ENCODE measurements at regions not wholly inside any gene's neighbourhood (a gene's known extent, or its start where the extent isn't known, plus 50 kb on each side); places are given as distances from the start of the nearest gene placed in this dataset.

- Histone ChIP-seq H3K4me1 (peaks cover 7% of the 10 kb centered on the region), H3K9me3 (no peaks in the 10 kb centered on the region), H3K27me3 (ENCODE audit: low read depth) (no peaks in the 10 kb centered on the region), H3K27ac (peak overlapping the region; percentile 67), H3K4me3 (no peak overlapping the region), H3K36me3 (no peaks in the 10 kb centered on the region)
- ATAC-seq (peak; percentile 59 to 66), DNase-seq (no peak)
- TF ChIP-seq, protein P1, sequence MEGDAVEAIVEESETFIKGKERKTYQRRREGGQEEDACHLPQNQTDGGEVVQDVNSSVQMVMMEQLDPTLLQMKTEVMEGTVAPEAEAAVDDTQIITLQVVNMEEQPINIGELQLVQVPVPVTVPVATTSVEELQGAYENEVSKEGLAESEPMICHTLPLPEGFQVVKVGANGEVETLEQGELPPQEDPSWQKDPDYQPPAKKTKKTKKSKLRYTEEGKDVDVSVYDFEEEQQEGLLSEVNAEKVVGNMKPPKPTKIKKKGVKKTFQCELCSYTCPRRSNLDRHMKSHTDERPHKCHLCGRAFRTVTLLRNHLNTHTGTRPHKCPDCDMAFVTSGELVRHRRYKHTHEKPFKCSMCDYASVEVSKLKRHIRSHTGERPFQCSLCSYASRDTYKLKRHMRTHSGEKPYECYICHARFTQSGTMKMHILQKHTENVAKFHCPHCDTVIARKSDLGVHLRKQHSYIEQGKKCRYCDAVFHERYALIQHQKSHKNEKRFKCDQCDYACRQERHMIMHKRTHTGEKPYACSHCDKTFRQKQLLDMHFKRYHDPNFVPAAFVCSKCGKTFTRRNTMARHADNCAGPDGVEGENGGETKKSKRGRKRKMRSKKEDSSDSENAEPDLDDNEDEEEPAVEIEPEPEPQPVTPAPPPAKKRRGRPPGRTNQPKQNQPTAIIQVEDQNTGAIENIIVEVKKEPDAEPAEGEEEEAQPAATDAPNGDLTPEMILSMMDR (IDR thresholded peaks at IDR 0.05) = no peak
- intact Hi-C loops (cut with DNase I) = no loop called here
These were observed 114.9 kb upstream of the TEX13D start for GRCh38 chrX:124217304-124218251.

GRCh38 chrX:124223524-124223923 lies 108.9 kb upstream of the TEX13D start:
- Histone ChIP-seq H3K36me3 (no peaks in the 10 kb centered on the region), H3K27me3 (ENCODE audit: low read depth) (no peaks in the 10 kb centered on the region), H3K27ac (no peak overlapping the region), H3K4me1 (no peaks in the 10 kb centered on the region), H3K9me3 (no peaks in the 10 kb centered on the region), H3K4me3 (no peak overlapping the region)
- ATAC-seq = no peak
- DNase-seq = no peak
- intact Hi-C loops (cut with DNase I) = no loop called here
- TF ChIP-seq, protein P1 (IDR thresholded peaks at IDR 0.05) = no peak

DNA sequence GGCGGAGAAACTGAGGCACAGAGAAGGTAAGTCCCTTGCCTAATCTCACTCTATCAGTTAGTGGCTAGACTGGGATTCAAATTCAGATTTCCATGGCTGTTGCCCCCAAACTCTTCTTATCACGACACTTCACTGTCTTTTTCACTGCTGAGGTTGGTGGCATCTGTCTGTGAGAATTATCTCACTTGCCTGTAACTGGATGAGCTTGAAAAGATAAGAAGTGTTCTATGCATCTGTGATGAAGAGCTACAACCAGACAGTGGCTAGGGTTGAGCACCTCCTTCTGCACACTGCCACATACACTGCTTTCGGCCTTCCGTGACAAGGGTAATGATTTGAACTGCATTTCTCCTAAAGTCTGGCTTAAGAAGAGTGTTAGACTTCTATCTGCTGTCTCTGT lies 107.9 kb upstream of the TEX13D start:
- no peaks in the 10 kb centered on the region for H3K9me3 ChIP-seq
- no peak for DNase-seq
- no peaks in the 10 kb centered on the region for H3K4me1 ChIP-seq
- TF ChIP-seq, protein P1 (IDR thresholded peaks at IDR 0.05) = no peak
- H3K27me3 ChIP-seq (ENCODE audit: low read depth) = no peaks in the 10 kb centered on the region
- H3K4me3 ChIP-seq = no peak overlapping the region
- no peak for ATAC-seq
- H3K27ac ChIP-seq = no peak overlapping the region
- intact Hi-C loops (cut with DNase I) = no loop called here
- H3K36me3 ChIP-seq = no peaks in the 10 kb centered on the region

DNA sequence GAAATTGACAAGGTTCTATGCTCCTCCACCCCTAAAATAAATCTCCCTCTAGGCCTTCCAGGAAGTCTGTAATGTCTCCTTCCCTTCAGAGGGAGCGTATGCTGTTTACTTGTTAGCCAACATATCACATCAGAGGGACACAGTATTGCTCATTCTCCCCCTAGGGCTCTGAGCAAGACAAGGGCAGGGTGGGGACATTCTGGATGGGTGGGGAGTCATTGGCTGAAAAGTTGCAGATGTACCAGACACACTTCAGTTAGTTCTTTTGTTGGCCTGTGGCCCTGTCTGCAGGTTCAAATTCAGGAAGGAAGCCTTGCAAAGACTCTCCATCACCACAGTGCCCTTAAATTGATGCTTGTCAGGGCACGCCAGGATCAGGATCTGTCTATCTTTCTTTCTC lies 106.3 kb upstream of the TEX13D start:
- intact Hi-C loops (cut with DNase I) = no loop called here
- DNase-seq (no peak), ATAC-seq (no peak)
- H3K4me1 ChIP-seq = no peaks in the 10 kb centered on the region
- no peak overlapping the region for H3K4me3 ChIP-seq
- no peaks in the 10 kb centered on the region for H3K9me3 ChIP-seq
- no peak overlapping the region for H3K27ac ChIP-seq
- no peaks in the 10 kb centered on the region for H3K36me3 ChIP-seq
- H3K27me3 ChIP-seq (ENCODE audit: low read depth) = no peaks in the 10 kb centered on the region
- TF ChIP-seq, protein P1 (IDR thresholded peaks at IDR 0.05) = no peak

DNA sequence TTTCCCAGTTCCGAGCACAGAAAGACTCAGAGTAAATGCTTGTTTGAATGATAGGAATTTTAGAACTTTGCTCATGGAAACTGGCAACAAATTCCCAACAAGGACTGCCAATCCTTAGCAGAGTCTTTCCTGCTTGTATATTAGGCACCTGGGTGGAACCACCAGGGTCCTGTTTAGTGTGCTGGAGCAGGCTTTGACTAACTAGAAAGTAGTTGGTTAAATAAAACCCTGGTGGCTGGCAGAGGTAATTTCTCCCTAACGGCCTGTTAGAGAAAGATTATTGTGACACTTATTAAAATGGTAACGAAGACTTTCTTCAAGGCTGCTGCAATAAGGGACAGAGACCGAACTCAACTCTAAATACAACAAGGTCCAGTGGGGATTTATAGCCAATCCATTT lies 103.6 kb upstream of the TEX13D start:
- no peaks in the 10 kb centered on the region for H3K4me1 ChIP-seq
- TF ChIP-seq, protein P1 (IDR thresholded peaks at IDR 0.05) = no peak
- H3K27me3 ChIP-seq (ENCODE audit: low read depth) = no peaks in the 10 kb centered on the region
- DNase-seq = no peak
- H3K36me3 ChIP-seq = no peaks in the 10 kb centered on the region
- intact Hi-C loops (cut with DNase I) = no loop called here
- H3K4me3 ChIP-seq = no peak overlapping the region
- no peaks in the 10 kb centered on the region for H3K9me3 ChIP-seq
- no peak for ATAC-seq
- H3K27ac ChIP-seq = no peak overlapping the region

Measured in lower lobe of right lung (tissue), 2 donors.